Hepatocyte (in vitro differentiated cells): ENCODE measurements at regions not wholly inside any gene's neighbourhood (a gene's known extent, or its start where the extent isn't known, plus 50 kb on each side); places are given as distances from the start of the nearest gene placed in this dataset.

Source experiments
- DNase-seq: peaks from one replicate; pipeline ENCODE4 v3.0.0-alpha.2; 2016; ENCODE audit warnings: low spot score
- H2AFZ ChIP-seq: fragments of 200-600 bp; sonication (generic); 2 replicates; pipeline ENCODE4 v1.6.0; 2016; ENCODE audit warnings: antibody characterized with exemption, mild to moderate bottlenecking
- H3K27ac ChIP-seq: fragments of 200-600 bp; sonication (generic); 2 replicates; pipeline ENCODE4 v1.5.1; 2016; ENCODE audit warnings: mild to moderate bottlenecking
- H3K27me3 ChIP-seq: fragments of 200-600 bp; sonication (generic); 2 replicates; pipeline ENCODE4 v1.6.1; 2016
- H3K36me3 ChIP-seq: fragments of 200-600 bp; sonication (generic); replicated peaks from 2 replicates; pipeline ENCODE4 v1.5.1; 2016; ENCODE audit warnings: low read depth; ENCODE audit not compliant: insufficient read depth
- H3K4me1 ChIP-seq: fragments of 200-600 bp; sonication (generic); 2 replicates; pipeline ENCODE4 v1.5.1; 2016; ENCODE audit warnings: mild to moderate bottlenecking, moderate library complexity; ENCODE audit not compliant: insufficient read depth
- H3K4me2 ChIP-seq: fragments of 200-600 bp; sonication (generic); 2 replicates; pipeline ENCODE4 v1.6.0; 2016
- H3K4me3 ChIP-seq: fragments of 200-600 bp; sonication (generic); 2 replicates; pipeline ENCODE4 v1.5.1; 2016; ENCODE audit warnings: mild to moderate bottlenecking
- H3K79me2 ChIP-seq: fragments of 200-600 bp; sonication (generic); 2 replicates; pipeline ENCODE4 v1.6.0; 2017; ENCODE audit warnings: mild to moderate bottlenecking
- H3K9me2 ChIP-seq: fragments of 200-600 bp; sonication (generic); replicated peaks from 2 replicates; pipeline ENCODE4 v1.6.0; 2017; ENCODE audit warnings: mild to moderate bottlenecking; ENCODE audit not compliant: insufficient read depth
- H3K9me3 ChIP-seq: fragments of 200-600 bp; sonication (generic); 2 replicates; pipeline ENCODE4 v1.5.1; 2016; ENCODE audit warnings: low read depth, mild to moderate bottlenecking
- H4K20me1 ChIP-seq: fragments of 200-600 bp; sonication (generic); 2 replicates; pipeline ENCODE4 v1.6.0; 2016; ENCODE audit warnings: mild to moderate bottlenecking; ENCODE audit not compliant: insufficient read depth, poor library complexity, severe bottlenecking
- CTCF ChIP-seq: fragments of 200-600 bp; sonication (generic); IDR thresholded peaks from 2 replicates; pipeline ENCODE4 v1.5.1; 2016; ENCODE audit warnings: antibody characterized with exemption, mild to moderate bottlenecking; ENCODE audit not compliant: poor library complexity
- EZH2 ChIP-seq: fragments of 200-600 bp; sonication (generic); IDR thresholded peaks from 2 replicates; pipeline ENCODE4 v1.6.1; 2016; ENCODE audit warnings: antibody characterized with exemption, mild to moderate bottlenecking, borderline replicate concordance
- EZH2phosphoT487 ChIP-seq: fragments of 200-600 bp; sonication (generic); IDR thresholded peaks from one replicate; pipeline ENCODE4 v1.6.1; 2018; ENCODE audit warnings: antibody characterized with exemption, mild to moderate bottlenecking, low read depth, moderate library complexity; ENCODE audit not compliant: unreplicated experiment, severe bottlenecking
- WGBS: methylation state at CpG from one replicate; pipeline ENCODE4 v1.1.6; 2016; ENCODE audit warnings: low lambda C conversion rate; ENCODE audit errors: missing lambda C conversion rate; 5-methylcytosine and 5-hydroxymethylcytosine counted together

GRCh38 chr4:126057371-126057770 is 742.6 kb downstream of the FAT4 start:
- Histone ChIP-seq H3K9me2 (no peaks in the 10 kb centered on the region), H3K9me3 (no peaks in the 10 kb centered on the region), H2AFZ (no peak overlapping the region), H3K27me3 (no peaks in the 10 kb centered on the region), H3K27ac (no peak overlapping the region), H3K4me3 (no peak overlapping the region), H3K36me3 (no peaks in the 10 kb centered on the region), H4K20me1 (no peaks in the 10 kb centered on the region), H3K79me2 (no peaks in the 10 kb centered on the region), H3K4me1 (peaks cover 3% of the 10 kb centered on the region), H3K4me2 (no peak overlapping the region)
- TF ChIP-seq EZH2 (no peak), EZH2phosphoT487 (no peak), CTCF (no peak)
- no peak for DNase-seq

- no peak for TF ChIP-seq EZH2
- no peak for TF ChIP-seq CTCF
- no peak for TF ChIP-seq EZH2phosphoT487
- WGBS: 83% methylated on average over 2 of the region's 2 CpGs
- H3K79me2 ChIP-seq: no peaks in the 10 kb centered on the region
Measured at GRCh38 chr4:126058596-126058995, 743.8 kb downstream of the FAT4 start.

GRCh38 chr4:126061655-126062054 is 746.9 kb downstream of the FAT4 start:
- Histone ChIP-seq H3K4me2 (no peak overlapping the region), H3K79me2 (no peaks in the 10 kb centered on the region), H3K27ac (no peak overlapping the region), H3K9me3 (no peaks in the 10 kb centered on the region), H3K4me1 (no peaks in the 10 kb centered on the region), H4K20me1 (no peaks in the 10 kb centered on the region), H2AFZ (no peak overlapping the region), H3K4me3 (no peak overlapping the region), H3K36me3 (no peaks in the 10 kb centered on the region), H3K9me2 (no peaks in the 10 kb centered on the region), H3K27me3 (no peaks in the 10 kb centered on the region)
- WGBS: 94% methylated on average over 4 of the region's 4 CpGs
- no peak for DNase-seq
- no peak for TF ChIP-seq CTCF
- no peak for TF ChIP-seq EZH2
- TF ChIP-seq EZH2phosphoT487: no peak

More at GRCh38 chr4:126058596-126058995, 743.8 kb downstream of the FAT4 start:
- H2AFZ ChIP-seq: no peak overlapping the region
- H3K9me2 ChIP-seq: no peaks in the 10 kb centered on the region
- H3K9me3 ChIP-seq: no peaks in the 10 kb centered on the region
- H4K20me1 ChIP-seq: no peaks in the 10 kb centered on the region
- H3K4me2 ChIP-seq: no peak overlapping the region
- H3K27ac ChIP-seq: no peak overlapping the region
- H3K36me3 ChIP-seq: no peaks in the 10 kb centered on the region
- H3K4me1 ChIP-seq: no peaks in the 10 kb centered on the region
- DNase-seq: no peak
- no peak overlapping the region for H3K4me3 ChIP-seq
- no peaks in the 10 kb centered on the region for H3K27me3 ChIP-seq

- H3K36me3 ChIP-seq: no peaks in the 10 kb centered on the region
- no peaks in the 10 kb centered on the region for H4K20me1 ChIP-seq
- H3K79me2 ChIP-seq: no peaks in the 10 kb centered on the region
- H3K9me3 ChIP-seq: no peaks in the 10 kb centered on the region
- no peak overlapping the region for H3K27ac ChIP-seq
- DNase-seq: no peak
- H3K4me3 ChIP-seq: no peak overlapping the region
- H3K4me1 ChIP-seq: no peaks in the 10 kb centered on the region
- TF ChIP-seq EZH2phosphoT487 (no peak), EZH2 (no peak), CTCF (no peak)
- H3K27me3 ChIP-seq: no peaks in the 10 kb centered on the region
- no peak overlapping the region for H3K4me2 ChIP-seq
- no peak overlapping the region for H2AFZ ChIP-seq
- H3K9me2 ChIP-seq: no peaks in the 10 kb centered on the region
Measured at GRCh38 chr4:126065016-126065415, 750.3 kb downstream of the FAT4 start.
